AG10803 (cell line): ENCODE measurements at regions not wholly inside any gene's neighbourhood (a gene's known extent, or its start where the extent isn't known, plus 50 kb on each side); places are given as distances from the start of the nearest gene placed in this dataset.

ENCODE experiments used
- DNase-seq: peaks from one replicate; pipeline ENCODE4 v3.0.0; 2010; ENCODE audit warnings: low read depth
- H3K4me3 ChIP-seq: 2 replicates; pipeline ENCODE4 v1.5.1; 2011; ENCODE audit warnings: mild to moderate bottlenecking, low read length, control low read depth
- CTCF ChIP-seq: conservative IDR thresholded peaks from 2 replicates; pipeline ENCODE4 v1.5.1; 2011; ENCODE audit warnings: mild to moderate bottlenecking, low read length, control low read depth, inconsistent platforms

- no peak overlapping the region for H3K4me3 ChIP-seq
- no peak for TF ChIP-seq CTCF
- DNase-seq: peak; percentile 88
These were observed 380.4 kb downstream of the TNS1 start for GRCh38 chr2:217622205-217623060.

- no peak overlapping the region for H3K4me3 ChIP-seq
- DNase-seq: peak; percentile 66
- TF ChIP-seq CTCF: no peak
These were observed 381.4 kb downstream of the TNS1 start for GRCh38 chr2:217621391-217621801.

- no peak for TF ChIP-seq CTCF
- DNase-seq: no peak
- H3K4me3 ChIP-seq: no peak overlapping the region
These were observed 384.1 kb downstream of the TNS1 start for GRCh38 chr2:217618744-217619143.

GRCh38 chr2:217617616-217618022, 385.2 kb downstream of the TNS1 start:
- no peak overlapping the region for H3K4me3 ChIP-seq
- no peak for DNase-seq
- no peak for TF ChIP-seq CTCF

GRCh38 chr2:217616936-217617335, 385.9 kb downstream of the TNS1 start:
- DNase-seq: peak; percentile 62
- no peak for TF ChIP-seq CTCF
- H3K4me3 ChIP-seq: no peak overlapping the region

GRCh38 chr2:217615171-217615570, 387.6 kb downstream of the TNS1 start:
- H3K4me3 ChIP-seq: no peak overlapping the region
- DNase-seq: no peak
- TF ChIP-seq CTCF: no peak

- DNase-seq: no peak
These were observed 388.3 kb downstream of the TNS1 start for GRCh38 chr2:217614498-217614897.

More at GRCh38 chr2:217614498-217614897, 388.3 kb downstream of the TNS1 start:
- no peak for TF ChIP-seq CTCF
- H3K4me3 ChIP-seq: no peak overlapping the region
